Neuronal stem cell (in vitro differentiated cells): ENCODE measurements at regions not wholly inside any gene's neighbourhood (a gene's known extent, or its start where the extent isn't known, plus 50 kb on each side); places are given as distances from the start of the nearest gene placed in this dataset.
A peak's percentile ranks its signal among the peaks of the same experiment; 100 is the strongest.

ENCODE experiments used
- DNase-seq: peaks from one replicate; pipeline ENCODE4 v3.0.0-alpha.2; 2013; ENCODE audit warnings: low spot score
- H2AFZ ChIP-seq: one replicate; pipeline ENCODE4 v1.6.1; 2013; ENCODE audit warnings: mild to moderate bottlenecking, low read length, inconsistent platforms
- H2AK5ac ChIP-seq: 2 replicates; pipeline ENCODE4 v1.6.1; 2013; ENCODE audit warnings: low read depth, mild to moderate bottlenecking, inconsistent platforms, low read length, moderate library complexity, mixed read lengths
- H2BK120ac ChIP-seq: 2 replicates; pipeline ENCODE4 v1.6.1; 2013; ENCODE audit warnings: low read depth, mild to moderate bottlenecking, inconsistent platforms, low read length, moderate library complexity, mixed read lengths
- H2BK12ac ChIP-seq: one replicate; pipeline ENCODE4 v1.6.1; 2013; ENCODE audit warnings: low read length, inconsistent platforms
- H2BK15ac ChIP-seq: 2 replicates; pipeline ENCODE4 v1.6.1; 2013; ENCODE audit warnings: mild to moderate bottlenecking, low read length, inconsistent platforms, mixed read lengths
- H2BK5ac ChIP-seq: one replicate; pipeline ENCODE4 v1.6.1; 2013; ENCODE audit warnings: inconsistent platforms, mild to moderate bottlenecking, low read length, moderate library complexity
- H3K14ac ChIP-seq: one replicate; pipeline ENCODE4 v1.6.1; 2013; ENCODE audit warnings: low read length, inconsistent platforms
- H3K18ac ChIP-seq: 2 replicates; pipeline ENCODE4 v1.6.1; 2013; ENCODE audit warnings: low read length, inconsistent platforms
- H3K23ac ChIP-seq: 2 replicates; pipeline ENCODE4 v1.6.1; 2013; ENCODE audit warnings: low read depth, mild to moderate bottlenecking, mixed read lengths, low read length, inconsistent platforms; ENCODE audit not compliant: poor library complexity
- H3K27ac ChIP-seq: replicated peaks from 3 replicates; pipeline ENCODE4 v1.5.1; 2013; ENCODE audit warnings: low read length, inconsistent platforms
- H3K27me3 ChIP-seq, 3 experiments: 2 replicates each; pipeline ENCODE4 v1.6.1; 2013; ENCODE audit warnings: low read length in 3 of 3, mild to moderate bottlenecking in 2 of 3, inconsistent platforms in 1 of 3, low read depth in 1 of 3, mixed read lengths in 1 of 3, moderate library complexity in 1 of 3; ENCODE audit not compliant: control insufficient read depth in 3 of 3, insufficient read depth in 3 of 3
- H3K36me3 ChIP-seq, 2 donors: replicated peaks in 1 of 2; 2 replicates each; pipeline ENCODE4 v1.6.1; 2013; ENCODE audit warnings: low read length in 2 of 2; ENCODE audit not compliant: control insufficient read depth in 2 of 2, insufficient read depth in 2 of 2
- H3K4ac ChIP-seq: 2 replicates; pipeline ENCODE4 v1.6.1; 2013; ENCODE audit warnings: inconsistent platforms, mild to moderate bottlenecking, low read length, moderate library complexity
- H3K4me1 ChIP-seq, 2 donors: 1 replicate in 1 of 2; 2 replicates in 1 of 2; pipeline ENCODE4 v1.6.1; 2013; ENCODE audit warnings: low read length in 2 of 2, low read depth in 1 of 2; ENCODE audit not compliant: control insufficient read depth in 2 of 2, insufficient read depth in 1 of 2
- H3K4me2 ChIP-seq: one replicate; pipeline ENCODE4 v1.6.1; 2013; ENCODE audit warnings: mild to moderate bottlenecking, low read length, inconsistent platforms; ENCODE audit not compliant: insufficient read depth, poor library complexity, severe bottlenecking
- H3K4me3 ChIP-seq, 2 donors: 2 replicates each; pipeline ENCODE4 v1.5.1; 2013; ENCODE audit warnings: low read length in 2 of 2, mild to moderate bottlenecking in 2 of 2, inconsistent platforms in 1 of 2, moderate library complexity in 1 of 2
- H3K79me1 ChIP-seq: one replicate; pipeline ENCODE4 v1.6.1; 2013; ENCODE audit warnings: low read depth, mild to moderate bottlenecking, inconsistent platforms, low read length, moderate library complexity
- H3K9ac ChIP-seq: one replicate; pipeline ENCODE4 v1.6.1; 2013; ENCODE audit warnings: mild to moderate bottlenecking, low read depth, low read length, inconsistent platforms; ENCODE audit not compliant: poor library complexity
- H3K9me3 ChIP-seq, 2 donors: replicated peaks in 1 of 2; 2 replicates each; pipeline versions ENCODE3 to v1.6.1; 2013; ENCODE audit warnings: low read length in 2 of 2, mild to moderate bottlenecking in 2 of 2, inconsistent platforms in 1 of 2, low read depth in 1 of 2, mixed read lengths in 1 of 2, moderate library complexity in 1 of 2; ENCODE audit not compliant: control insufficient read depth in 2 of 2, insufficient read depth in 1 of 2
- H4K8ac ChIP-seq: one replicate; pipeline ENCODE4 v1.6.1; 2013; ENCODE audit warnings: low read depth, mild to moderate bottlenecking, inconsistent platforms, low read length, moderate library complexity
- H4K91ac ChIP-seq: one replicate; pipeline ENCODE4 v1.6.1; 2013; ENCODE audit warnings: low read length, low read depth, mild to moderate bottlenecking, inconsistent platforms; ENCODE audit not compliant: poor library complexity
- WGBS, 2 donors: extraction: QIAGEN DNeasy Blood & Tissue Kit; methylation state at CpG; one replicate each; pipeline ENCODE4 v1.1.7; 2013; ENCODE audit warnings: missing lambda C conversion rate in 2 of 2, mixed read lengths in 1 of 2; ENCODE audit not compliant: insufficient read length in 2 of 2, insufficient replicate concordance in 1 of 2; ENCODE audit errors: extremely low coverage in 2 of 2; 5-methylcytosine and 5-hydroxymethylcytosine counted together

DNA sequence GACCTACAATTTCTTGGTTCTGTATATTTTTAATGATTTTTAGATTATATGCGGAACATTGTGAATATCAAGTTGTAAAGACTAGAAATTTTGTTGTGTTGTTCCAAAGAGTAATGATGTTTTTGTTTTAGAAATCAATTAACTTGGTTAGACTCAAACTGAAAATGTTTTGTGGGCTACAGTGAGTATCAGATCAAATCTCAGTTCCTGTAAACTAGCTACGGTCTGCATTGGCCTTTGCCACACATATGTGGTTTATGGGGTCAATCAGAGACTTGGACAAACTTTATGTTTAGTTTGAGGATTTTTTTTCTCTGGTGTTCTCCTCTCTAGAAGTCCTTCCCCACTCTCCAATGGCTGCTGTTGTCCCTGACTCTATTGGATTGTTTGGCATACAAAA, 308.0 kb upstream of the THRB start:
- Histone ChIP-seq H3K18ac (no peak overlapping the region), H3K4ac (no peak overlapping the region), H3K36me3 (no peaks in the 10 kb centered on the region), H2AK5ac (no peak overlapping the region), H2BK5ac (no peak overlapping the region), H3K79me1 (no peaks in the 10 kb centered on the region), H3K4me1 (no peaks in the 10 kb centered on the region), H2BK120ac (no peak overlapping the region), H3K14ac (no peak overlapping the region), H3K9me3 (no peaks in the 10 kb centered on the region), H3K27ac (no peak overlapping the region), H3K23ac (no peak overlapping the region), H3K4me3 (no peak overlapping the region), H2BK12ac (no peak overlapping the region), H4K91ac (no peak overlapping the region), H4K8ac (no peak overlapping the region), H3K4me2 (no peak overlapping the region), H2AFZ (no peak overlapping the region), H3K27me3 (no peaks in the 10 kb centered on the region), H3K9ac (no peak overlapping the region), H2BK15ac (no peak overlapping the region)
- no peak for DNase-seq
- 100% methylated on average over 1 of the region's 2 CpGs; no CpG with 5 or more reads in 1 of the 2 donors for WGBS, 2 donors

DNA sequence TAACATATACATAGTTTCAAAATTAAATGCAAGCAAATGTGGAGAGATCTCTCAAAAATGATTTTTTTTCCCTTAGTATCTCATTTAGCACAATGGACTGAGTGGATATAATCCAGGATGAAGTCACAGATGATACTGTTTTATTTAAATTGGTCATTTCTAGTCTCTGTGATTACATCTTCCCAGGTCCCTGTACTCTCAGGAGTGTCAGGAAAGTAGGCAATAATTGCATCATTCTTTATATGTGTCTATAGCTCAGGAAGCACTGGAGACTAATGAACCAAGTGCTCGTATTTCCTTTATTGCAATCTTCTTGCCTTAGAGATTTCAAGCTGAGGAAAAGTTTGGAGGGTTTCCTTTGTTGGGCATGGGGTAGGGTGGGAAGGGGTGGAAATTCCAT, 309.4 kb upstream of the THRB start:
- Histone ChIP-seq H3K4me2 (no peak overlapping the region), H2AFZ (no peak overlapping the region), H2BK15ac (no peak overlapping the region), H3K27me3 (no peaks in the 10 kb centered on the region), H3K9me3 (no peaks in the 10 kb centered on the region), H3K79me1 (no peaks in the 10 kb centered on the region), H4K8ac (no peak overlapping the region), H3K27ac (no peak overlapping the region), H2BK120ac (no peak overlapping the region), H4K91ac (no peak overlapping the region), H2BK12ac (no peak overlapping the region), H3K4ac (no peak overlapping the region), H3K4me3 (no peak overlapping the region), H3K4me1 (no peaks in the 10 kb centered on the region), H2AK5ac (no peak overlapping the region), H2BK5ac (no peak overlapping the region), H3K36me3 (no peaks in the 10 kb centered on the region), H3K18ac (no peak overlapping the region), H3K9ac (no peak overlapping the region), H3K14ac (no peak overlapping the region), H3K23ac (no peak overlapping the region)
- no CpG with 5 or more reads among the region's 1 CpG for WGBS, 2 donors
- DNase-seq: no peak

DNA sequence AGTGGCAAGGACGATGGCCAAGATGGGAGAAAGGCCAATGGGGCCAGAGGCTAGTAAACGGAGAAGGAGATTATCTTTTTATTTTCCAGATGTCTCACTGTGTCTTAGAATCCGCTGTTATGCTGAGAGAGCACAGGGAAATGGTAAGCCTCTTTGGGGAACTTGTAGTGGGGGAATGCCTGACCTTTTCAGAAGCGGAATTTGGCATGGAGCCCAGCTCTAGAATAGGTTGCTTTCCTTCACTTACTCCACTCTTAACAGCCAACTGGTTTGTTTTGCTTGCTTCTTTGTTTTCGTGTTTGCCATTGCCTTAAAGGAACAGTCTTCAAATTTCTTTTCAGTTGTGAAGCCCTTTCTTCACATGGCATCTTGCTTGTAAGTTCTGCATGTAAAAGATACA, 316.2 kb upstream of the THRB start:
- DNase-seq: no peak
- Histone ChIP-seq H3K27ac (no peak overlapping the region), H2BK5ac (no peak overlapping the region), H3K79me1 (no peaks in the 10 kb centered on the region), H2AK5ac (no peak overlapping the region), H3K14ac (no peak overlapping the region), H3K4me1 (no peaks in the 10 kb centered on the region), H2BK120ac (no peak overlapping the region), H4K8ac (no peak overlapping the region), H3K4me3 (no peak overlapping the region), H3K23ac (no peak overlapping the region), H3K9me3 (no peaks in the 10 kb centered on the region), H3K18ac (no peak overlapping the region), H3K4ac (no peak overlapping the region), H3K4me2 (no peak overlapping the region), H4K91ac (no peak overlapping the region), H3K36me3 (no peaks in the 10 kb centered on the region), H3K9ac (no peak overlapping the region), H2BK12ac (no peak overlapping the region), H2AFZ (no peak overlapping the region), H2BK15ac (no peak overlapping the region), H3K27me3 (no peaks in the 10 kb centered on the region)
- no CpG with 5 or more reads among the region's 5 CpGs for WGBS, 2 donors

DNA sequence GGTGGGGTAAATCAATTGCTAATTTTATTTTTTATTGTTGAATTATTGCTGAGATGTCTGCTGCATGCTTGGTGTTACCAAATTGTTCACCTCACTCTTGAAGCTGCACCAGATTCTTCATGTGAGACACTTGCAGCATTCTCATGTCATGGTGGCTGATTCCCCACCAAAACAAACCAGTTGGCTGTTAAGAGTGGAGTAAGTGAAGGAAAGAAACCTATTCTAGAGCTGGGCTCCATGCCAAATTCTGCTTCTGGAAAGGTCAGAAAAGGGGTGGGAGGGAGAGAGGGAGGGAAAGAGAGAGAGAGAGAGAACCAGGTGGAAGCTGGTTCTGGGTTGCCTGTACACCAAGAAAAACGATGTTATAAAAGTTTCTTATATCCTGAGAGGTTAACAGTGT, 317.5 kb upstream of the THRB start:
- H2AK5ac ChIP-seq: no peak overlapping the region
- no peak overlapping the region for H3K4me3 ChIP-seq
- no CpG with 5 or more reads among the region's 1 CpG for WGBS, 2 donors
- H4K8ac ChIP-seq: no peak overlapping the region
- H2BK12ac ChIP-seq: no peak overlapping the region
- no peak overlapping the region for H3K18ac ChIP-seq
- H2BK120ac ChIP-seq: no peak overlapping the region
- H3K4me2 ChIP-seq: no peak overlapping the region
- no peaks in the 10 kb centered on the region for H3K27me3 ChIP-seq
- H3K23ac ChIP-seq: no peak overlapping the region
- H3K9ac ChIP-seq: no peak overlapping the region
- H3K27ac ChIP-seq: no peak overlapping the region
- H3K79me1 ChIP-seq: no peaks in the 10 kb centered on the region
- peak overlapping the region; percentile 8 for H3K14ac ChIP-seq
- H3K4me1 ChIP-seq: no peaks in the 10 kb centered on the region
- no peak overlapping the region for H4K91ac ChIP-seq
- no peak overlapping the region for H2AFZ ChIP-seq
- H2BK5ac ChIP-seq: no peak overlapping the region
- H3K4ac ChIP-seq: no peak overlapping the region
- DNase-seq: no peak
- H2BK15ac ChIP-seq: no peak overlapping the region
- no peaks in the 10 kb centered on the region for H3K36me3 ChIP-seq
- no peaks in the 10 kb centered on the region for H3K9me3 ChIP-seq
